ENCODE measurements at regions not wholly inside any gene's neighbourhood (a gene's known extent, or its start where the extent isn't known, plus 50 kb on each side); places are given as distances from the start of the nearest gene placed in this dataset.
"Not testable (repeated sequence)": the region's sequence is repeated elsewhere in the genome, so short reads cannot be mapped to it uniquely, and the experiment has no call there.

- DNase-seq, result no peak
Observed at GRCh38 chr5:90055831-90056328, 353.7 kb downstream of the CETN3 start.

DNA sequence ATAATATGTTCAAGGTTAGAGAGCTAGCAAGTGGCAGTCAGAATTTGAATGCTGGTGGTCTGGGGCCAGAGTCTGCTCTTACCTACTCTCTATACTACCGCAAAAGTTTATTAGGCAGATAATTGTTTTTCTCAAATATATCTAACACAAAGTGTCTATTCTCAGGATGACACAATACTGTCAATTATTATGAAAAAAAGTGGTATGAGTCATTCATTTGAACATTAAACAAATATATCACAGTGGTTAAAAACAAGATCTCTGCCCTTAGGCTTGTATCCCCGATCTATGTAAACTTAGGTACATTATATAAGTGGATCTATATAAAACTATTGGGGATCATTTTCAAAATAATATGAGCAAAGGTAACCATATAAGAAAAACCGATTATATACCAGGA is 354.9 kb downstream of the CETN3 start:
- no peak for DNase-seq

DNA sequence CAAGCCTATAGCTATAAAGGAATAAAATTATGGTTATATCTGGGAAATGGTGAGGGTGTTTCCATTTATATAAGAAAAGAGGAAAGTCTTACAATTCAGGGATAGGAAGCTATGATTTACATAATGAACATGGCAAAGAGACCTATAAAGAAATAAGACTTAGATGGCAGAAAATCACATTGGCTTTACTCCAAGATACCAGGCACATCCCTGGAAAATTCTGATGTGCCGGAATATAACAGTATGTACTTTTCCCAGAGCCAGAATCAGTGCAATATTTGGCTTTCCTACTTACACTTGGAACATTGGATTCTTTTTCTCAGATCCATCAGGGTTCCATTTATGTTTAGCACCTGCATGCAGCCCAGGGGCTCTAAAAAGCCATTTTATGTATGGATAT is 357.8 kb downstream of the CETN3 start:
- no peak for DNase-seq

GRCh38 chr5:90050103-90050502 is 359.5 kb downstream of the CETN3 start:
- DNase-seq, result no peak

- DNase-seq, result no peak
Observed at GRCh38 chr5:90047113-90047512, 362.4 kb downstream of the CETN3 start.

GRCh38 chr5:90040082-90040481 is 369.5 kb downstream of the CETN3 start:
- DNase-seq, result not testable (repeated sequence)

DNA sequence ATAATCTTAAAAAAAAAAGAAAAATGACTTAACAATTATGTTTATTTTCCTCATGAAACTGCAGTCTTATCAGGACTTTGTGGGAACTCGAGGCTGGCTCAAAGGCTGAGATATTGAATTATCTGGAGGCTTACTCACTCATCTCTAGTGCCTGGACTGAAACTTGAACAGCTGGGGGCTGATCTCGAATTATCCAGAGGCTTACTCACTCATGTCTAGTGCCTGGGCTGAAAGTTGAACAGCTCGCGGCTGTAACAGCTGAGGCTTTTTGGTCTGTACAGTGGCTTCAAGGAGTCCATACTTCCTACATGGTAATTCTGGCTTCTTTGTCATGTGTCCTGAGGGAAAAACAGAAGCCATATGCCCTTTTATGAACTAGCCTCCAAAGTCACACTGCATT is 371.9 kb downstream of the CETN3 start:
- DNase-seq, result no peak

DNA sequence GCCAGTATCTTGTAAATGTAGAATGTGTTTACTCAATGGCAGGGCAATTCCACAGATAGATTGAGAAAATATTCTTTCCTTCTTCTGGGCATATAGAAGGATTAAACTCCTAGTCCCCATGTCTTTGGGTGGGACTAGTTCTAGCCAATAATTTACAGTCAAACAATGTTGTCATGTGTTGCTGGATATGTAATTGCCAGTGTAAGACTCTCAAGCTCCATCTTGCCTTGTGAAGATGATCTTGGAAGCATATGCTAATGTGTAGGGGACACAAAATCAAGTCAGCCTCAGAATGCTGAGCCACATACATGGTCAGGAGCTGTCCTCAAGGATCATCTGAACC is 386.9 kb downstream of the CETN3 start:
- DNase-seq, result no peak

DNA sequence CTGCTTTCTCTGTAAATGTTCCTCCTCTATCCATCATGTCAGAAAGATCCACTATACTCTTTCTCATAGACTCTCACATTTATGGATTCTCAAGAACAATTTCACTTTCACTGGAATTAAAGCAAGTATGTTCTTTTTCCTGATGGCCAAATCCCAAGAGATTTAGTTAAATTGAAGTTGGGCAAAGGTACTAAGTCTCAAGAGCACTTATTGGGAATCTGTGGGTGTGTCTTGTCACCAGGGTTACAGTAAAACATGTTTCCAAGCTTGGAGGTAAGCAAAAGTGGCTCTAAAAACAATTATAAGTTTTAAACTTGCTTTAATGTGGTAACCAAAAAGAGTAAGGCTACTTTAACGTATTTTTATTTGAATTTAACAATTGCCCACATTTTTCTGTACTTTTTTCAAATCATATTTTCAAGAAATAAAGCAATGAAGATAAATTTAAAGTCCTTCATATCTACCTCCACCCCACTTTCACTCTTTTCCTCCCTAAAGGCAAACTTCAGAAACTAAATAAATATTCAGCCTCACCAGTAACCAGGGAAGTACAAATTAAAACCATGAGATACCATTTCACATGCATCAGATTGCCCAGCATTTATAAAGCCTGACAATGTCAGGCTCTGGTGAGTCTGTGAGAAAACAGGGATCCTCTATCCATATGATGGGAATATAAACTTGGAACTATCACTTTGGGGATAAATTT is 387.4 kb downstream of the CETN3 start:
- DNase-seq, result no peak

DNA sequence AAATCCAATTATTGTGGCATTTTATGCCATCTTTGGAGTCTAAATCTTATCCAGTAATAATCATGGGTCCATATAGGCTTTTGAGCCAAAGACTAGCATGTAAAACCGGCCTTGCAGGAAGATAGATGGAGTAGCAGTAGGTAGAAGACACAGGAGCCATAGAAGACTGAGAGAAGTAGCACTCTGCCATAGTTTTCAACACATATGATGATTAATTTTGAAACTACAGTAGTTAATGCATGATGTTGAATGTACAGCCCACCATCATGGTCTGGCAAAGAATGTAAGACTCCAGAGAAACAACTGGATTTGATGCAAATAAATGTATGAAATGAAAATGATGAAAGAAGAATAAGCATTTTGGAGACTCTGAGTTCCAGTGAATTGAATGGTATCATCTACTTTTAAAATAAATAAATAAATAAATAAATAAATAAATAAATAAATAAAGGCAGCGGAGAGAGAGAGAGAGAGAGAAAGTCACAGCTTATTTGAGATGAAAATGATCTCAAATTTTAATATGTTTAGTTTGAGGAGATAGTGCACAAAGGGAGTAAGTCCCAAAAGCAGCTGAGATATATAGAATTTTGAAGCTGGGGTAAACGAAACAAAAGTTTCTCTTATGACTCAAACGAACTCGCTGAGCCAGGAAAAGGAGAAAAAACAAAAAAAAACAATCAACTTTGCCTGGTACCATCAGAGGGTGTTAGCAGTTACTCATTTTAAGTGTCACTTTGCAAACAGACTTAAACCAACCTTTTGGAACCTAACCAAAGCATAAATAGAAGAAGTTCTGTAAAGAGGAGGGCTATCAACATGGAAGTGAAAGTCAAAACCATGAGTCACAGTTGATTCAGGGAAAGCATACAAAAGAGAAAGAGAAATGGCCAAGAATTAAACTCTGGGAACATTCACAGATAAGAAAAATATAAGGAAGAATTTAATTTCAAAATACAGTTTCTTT is 388.7 kb downstream of the CETN3 start:
- no peak for DNase-seq

DNA sequence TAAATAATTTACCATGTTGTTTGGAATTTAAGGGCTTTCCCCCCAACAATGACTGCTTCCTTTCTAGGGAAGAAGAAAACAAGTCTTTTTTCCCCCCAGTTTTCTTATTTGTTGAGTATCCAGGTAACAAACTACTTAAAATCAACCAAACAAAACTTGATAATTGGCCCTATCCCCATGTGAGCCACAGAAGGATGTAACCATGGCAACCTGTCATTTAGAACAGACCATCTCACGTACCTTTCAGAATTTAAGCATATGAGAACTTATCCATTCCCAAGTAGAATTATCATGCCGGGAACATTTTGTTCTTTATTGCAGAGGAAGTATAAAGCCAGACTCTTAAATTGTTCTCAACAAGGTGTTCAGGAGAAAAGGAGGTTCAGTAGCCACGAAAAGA is 392.3 kb downstream of the CETN3 start:
- DNase-seq, result no peak

DNA sequence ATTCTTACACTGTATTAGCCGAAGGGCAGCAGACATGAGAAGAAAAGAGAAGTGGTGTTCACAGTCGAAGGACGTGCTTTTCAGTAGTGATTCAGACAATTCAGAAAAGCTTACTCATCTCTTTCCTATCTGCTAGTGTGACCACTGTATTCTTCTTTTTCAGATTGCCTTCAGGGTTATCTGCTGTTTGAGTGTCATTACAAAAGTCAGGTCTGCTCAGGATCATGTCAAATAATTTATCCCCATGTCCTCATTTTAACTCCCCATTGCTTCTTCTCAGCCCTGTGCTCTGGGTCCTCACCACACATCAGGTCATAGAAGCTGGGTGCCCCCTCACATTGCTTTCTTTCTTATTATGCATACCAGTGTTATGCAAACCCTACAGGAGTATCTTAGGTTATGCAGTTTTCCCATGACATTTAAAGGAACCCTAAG is 394.0 kb downstream of the CETN3 start:
- DNase-seq, result no peak

DNA sequence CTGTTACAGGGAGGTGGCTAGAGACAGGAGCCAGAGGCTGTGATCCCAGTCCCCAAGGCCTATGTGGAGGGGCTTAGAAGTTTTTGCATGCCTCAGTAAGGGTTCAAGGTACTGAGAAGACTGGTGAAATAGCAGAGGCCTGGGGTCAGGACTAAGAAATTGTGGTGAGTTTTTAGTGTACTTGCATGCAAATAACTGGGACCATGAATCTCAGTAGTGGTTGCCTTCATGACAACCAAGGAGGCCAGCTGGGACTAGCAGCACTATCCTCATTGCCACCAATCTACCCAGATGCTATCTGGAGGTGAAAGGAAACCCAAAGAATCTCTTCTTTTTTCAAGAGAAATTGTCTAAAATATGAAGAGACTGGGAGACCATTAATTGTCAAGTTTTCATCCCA is 395.1 kb downstream of the CETN3 start:
- DNase-seq, result no peak

DNA sequence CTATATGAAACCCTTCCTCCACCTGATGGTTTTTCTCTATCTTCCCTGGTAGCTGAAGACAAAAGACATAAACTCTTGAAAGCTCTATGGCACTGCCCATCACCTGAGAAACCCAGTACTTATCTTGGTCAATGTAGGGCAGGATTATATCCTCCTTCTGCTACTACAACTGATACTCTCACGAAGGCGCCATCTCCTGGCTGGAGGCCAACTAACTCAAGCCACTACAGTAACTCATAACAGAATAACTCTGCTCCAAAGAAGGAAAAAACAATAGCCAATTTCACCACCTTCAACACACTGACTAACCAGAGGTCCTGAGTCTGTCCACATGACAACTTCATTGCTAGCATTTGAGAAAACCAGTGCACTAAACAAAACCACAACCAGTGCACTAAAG is 409.2 kb downstream of the CETN3 start:
- no peak for DNase-seq

DNA sequence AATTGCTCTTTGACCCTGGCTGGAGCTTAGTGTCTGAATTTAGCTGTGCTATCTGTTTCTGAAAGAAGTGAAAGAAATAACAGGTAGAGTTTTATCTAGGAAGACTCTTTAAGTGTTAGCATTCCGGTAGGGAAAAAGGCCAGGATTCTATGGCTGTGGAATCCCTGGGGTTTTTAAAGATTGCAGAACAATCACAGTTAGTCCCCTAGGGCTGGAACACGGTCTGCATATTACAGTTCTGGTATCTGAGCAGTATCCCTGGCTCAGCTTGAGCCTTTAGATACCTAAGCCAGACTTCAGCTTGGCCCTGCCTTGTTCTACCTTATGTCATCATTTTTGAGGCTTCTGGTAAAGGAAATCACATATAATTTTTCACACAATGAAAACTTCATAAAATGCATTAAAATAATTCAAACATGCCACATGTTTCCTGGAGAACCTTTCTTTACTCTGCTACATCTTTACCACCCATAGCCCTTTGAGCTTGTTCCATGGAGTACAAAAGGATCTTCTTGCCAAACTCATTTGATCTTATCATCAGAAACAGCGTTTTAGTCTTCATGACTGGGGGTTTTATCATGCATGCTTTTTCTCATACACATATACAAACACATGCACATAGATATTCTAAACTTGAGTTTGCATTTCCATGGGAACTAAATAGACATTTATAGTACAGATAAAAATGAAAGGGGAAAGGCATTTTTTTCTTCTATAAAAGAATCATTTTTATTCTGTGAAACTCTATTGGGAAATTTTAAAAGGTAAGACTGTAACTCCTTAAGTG is 410.8 kb downstream of the CETN3 start:
- DNase-seq, result no peak

GRCh38 chr5:89996890-89997289 is 412.7 kb downstream of the CETN3 start:
- DNase-seq, result no peak

- no peak for DNase-seq
Observed at GRCh38 chr5:89996335-89996734, 413.2 kb downstream of the CETN3 start.

- DNase-seq, result no peak
Observed at GRCh38 chr5:89994266-89994665, 415.3 kb downstream of the CETN3 start.

DNA sequence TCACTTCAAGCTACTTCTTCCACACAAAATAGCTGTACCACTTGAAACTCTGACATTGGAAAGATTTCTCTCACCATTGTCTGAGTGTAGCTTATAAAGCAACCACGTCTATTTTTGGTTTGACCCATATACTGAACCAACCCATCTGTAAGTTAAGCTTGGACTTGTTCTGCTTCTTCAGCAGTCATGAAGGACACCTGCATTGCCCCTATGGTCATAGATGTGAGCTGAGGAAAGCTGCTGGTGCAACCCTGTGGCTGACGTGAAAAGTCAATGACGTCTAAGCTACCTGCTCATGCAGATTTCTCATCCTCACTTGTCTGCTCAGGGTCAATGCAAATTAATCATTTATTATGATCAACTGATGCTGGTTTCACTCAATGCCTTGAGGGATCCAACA is 417.4 kb downstream of the CETN3 start:
- DNase-seq, result no peak

DNA sequence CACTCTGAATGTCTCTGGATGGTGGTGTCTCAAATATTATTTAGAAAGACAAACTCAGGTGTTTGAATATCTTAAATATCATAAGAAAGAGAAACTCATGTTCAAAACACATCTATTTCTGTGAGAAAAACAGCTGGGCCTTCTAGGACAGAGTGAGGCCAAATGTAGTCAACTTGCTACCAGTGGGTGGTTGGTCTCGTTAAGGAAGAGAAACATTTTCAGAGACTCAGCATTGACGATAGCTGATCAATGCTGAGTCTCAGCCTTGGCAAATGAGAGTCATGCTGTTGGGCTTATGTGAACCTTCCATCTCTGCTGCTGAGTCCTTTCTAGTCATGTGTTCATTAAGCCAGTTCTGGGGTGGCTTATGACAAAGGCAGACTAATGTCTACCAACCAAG is 418.0 kb downstream of the CETN3 start:
- DNase-seq, result no peak

DNA sequence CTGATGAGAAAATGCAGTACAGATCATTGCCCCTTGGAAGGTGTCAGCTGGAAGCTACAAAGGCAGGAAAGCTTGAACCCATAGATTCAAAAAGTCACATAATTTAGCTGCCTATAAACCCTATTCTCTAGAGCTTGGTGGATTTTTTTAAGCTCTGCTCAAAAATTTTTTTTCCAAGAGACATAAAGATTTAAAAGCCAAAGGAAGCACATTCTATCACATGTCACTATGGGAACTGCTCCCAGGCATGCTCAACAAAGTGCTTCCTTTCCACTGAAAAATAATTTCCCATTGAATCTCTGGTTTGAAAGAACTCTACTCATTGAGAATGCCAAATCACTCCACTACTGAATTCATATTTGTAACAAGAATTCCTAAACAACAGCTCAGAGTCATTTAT is 419.8 kb downstream of the CETN3 start:
- no peak for DNase-seq

DNA sequence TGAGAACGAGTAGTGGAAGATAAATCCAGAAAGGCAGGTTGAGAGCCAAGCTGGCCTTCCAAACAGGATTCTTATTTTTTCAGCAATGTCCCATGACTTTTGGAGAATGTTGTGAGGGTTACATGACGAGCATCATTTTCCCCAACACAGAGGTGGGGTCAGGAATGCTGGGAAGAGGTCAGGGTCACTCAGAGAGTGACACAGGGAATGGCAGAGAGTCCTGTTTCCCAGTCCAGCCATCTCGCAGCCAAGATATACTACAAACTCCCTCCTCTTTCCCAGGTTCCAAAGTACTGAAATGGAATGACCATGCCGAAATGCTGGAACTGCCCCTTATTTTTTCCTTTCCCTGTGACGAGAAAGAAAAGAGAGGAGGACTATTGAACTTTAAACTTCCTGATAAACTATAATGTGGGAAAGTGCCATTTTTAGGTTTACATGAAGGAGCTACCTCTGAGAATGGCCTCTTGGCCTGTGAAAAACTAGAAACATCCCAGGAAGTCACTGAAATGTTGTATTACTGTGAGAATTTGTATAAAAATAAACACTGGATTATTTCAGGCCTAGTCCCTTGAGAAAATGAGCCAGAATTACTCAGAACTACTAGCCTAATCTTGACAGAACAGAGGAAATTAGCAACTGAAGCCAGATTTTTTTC is 420.4 kb downstream of the CETN3 start:
- no peak for DNase-seq
